Epithelial cell of esophagus (primary cell): ENCODE measurements at regions not wholly inside any gene's neighbourhood (a gene's known extent, or its start where the extent isn't known, plus 50 kb on each side); places are given as distances from the start of the nearest gene placed in this dataset.

ENCODE experiments used
- DNase-seq: peaks from one replicate; pipeline ENCODE4 v3.0.0; 2010; ENCODE audit warnings: low read depth
- H3K4me3 ChIP-seq: 2 replicates; pipeline ENCODE4 v1.5.1; 2011; ENCODE audit warnings: mild to moderate bottlenecking, low read length, control low read depth
- TF ChIP-seq, protein P1 (sequence below): IDR thresholded peaks from 2 replicates; pipeline ENCODE4 v1.5.1; 2011; ENCODE audit warnings: low read depth, mild to moderate bottlenecking, low read length, control low read depth, inconsistent platforms; ENCODE audit not compliant: insufficient read depth; ENCODE audit errors: missing control alignments

DNA sequence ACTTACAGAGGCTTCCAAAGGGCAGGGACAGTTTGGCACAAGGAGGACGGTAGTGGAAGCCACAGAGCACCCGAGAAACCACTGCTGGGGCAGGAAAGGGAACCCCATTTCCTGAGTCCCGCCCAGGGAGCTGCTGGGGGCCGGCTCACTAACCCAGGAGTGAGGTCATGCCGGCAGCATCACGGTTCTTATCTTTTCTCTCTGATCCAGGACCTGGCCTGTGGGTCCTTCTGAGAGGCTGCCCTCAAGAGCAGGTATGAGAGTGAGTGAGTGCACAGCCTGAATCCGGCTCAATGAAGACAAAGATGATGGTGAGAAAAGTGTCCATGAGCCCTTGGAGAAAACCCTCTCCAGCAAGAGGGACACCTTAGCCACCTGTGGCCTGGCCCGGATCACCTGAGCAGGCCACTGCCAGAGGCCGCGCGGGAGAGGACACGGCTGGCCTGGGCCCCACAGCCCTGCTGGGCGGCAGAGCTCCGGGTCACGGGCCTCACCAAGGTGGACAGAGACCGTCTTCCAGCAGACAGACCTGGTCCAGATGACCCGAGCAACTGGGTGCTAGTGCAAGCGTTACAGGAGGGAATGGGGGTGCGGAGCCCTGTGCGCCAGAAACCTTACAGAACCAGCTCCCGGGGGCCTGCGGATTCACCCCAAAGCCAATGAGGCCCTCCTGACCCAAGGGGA is 94.9 kb downstream of the RIPK4 start:
- TF ChIP-seq, protein P1, sequence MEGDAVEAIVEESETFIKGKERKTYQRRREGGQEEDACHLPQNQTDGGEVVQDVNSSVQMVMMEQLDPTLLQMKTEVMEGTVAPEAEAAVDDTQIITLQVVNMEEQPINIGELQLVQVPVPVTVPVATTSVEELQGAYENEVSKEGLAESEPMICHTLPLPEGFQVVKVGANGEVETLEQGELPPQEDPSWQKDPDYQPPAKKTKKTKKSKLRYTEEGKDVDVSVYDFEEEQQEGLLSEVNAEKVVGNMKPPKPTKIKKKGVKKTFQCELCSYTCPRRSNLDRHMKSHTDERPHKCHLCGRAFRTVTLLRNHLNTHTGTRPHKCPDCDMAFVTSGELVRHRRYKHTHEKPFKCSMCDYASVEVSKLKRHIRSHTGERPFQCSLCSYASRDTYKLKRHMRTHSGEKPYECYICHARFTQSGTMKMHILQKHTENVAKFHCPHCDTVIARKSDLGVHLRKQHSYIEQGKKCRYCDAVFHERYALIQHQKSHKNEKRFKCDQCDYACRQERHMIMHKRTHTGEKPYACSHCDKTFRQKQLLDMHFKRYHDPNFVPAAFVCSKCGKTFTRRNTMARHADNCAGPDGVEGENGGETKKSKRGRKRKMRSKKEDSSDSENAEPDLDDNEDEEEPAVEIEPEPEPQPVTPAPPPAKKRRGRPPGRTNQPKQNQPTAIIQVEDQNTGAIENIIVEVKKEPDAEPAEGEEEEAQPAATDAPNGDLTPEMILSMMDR: no peak
- DNase-seq: no peak
- H3K4me3 ChIP-seq: no peak overlapping the region

DNA sequence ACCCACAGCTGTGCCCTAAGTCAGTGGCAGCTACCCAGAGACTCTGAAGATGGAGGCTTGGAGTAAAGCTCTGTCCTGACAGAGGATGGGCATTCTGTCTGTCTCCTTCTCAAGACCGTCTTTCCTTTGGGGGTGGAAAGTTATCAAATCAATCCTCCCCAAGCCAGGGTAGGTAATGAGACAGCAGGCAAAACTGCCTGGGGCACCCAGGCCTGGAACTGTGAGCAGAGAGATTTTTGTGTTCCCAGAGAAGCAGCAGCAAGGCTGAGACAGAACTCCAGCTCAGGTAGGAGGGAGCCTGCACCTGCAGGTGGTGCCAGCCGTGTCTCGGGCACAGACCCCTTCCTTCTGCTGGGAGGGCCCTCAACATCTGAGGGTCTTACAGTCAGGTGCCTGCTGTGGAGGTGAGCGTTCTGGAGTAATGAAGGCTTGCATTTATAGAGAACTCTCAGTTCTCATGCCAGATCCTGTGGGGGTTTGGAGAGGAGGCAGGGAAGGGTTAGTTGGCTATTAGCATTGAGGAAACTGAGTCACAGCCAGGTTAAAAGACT is 95.6 kb downstream of the RIPK4 start:
- no peak for DNase-seq
- H3K4me3 ChIP-seq: no peak overlapping the region
- TF ChIP-seq, protein P1: no peak

DNA sequence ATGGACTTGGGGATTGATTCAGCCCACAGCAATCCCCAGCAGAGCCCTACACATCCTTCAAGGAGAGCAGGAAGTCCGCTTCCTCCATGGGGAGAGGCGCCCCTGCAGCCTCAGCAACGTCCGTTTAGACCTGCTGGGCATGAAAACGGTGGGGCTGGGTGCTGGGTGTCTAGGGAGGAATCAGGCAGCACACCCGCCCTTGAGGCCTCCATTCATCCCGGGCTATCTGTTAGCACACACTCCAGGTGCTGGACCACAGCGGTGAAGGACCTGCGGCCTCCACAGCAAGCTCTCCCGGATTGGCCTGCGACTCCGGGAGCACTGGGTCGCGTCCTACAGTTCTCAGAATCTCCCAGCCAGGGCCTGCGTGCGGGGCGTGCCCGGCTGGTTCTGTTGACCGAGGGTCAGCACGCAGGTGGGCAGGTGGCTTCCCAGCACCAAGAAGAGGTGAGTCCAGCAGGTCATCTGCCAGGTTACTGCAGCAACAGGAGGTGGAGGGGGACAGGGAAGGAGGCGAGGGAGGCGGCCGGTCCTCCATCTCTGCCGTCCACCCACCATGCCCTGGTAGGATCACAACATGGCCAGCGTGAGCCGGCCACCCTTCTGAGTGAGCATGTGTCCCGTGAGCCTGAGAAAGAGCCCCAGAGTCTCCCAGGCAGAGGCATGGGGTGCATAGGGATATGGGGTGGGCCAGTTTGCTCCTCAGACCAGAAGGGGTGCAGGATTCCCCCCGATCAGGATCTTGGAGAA is 96.6 kb downstream of the RIPK4 start:
- no peak for DNase-seq
- TF ChIP-seq, protein P1: no peak
- H3K4me3 ChIP-seq: no peak overlapping the region

DNA sequence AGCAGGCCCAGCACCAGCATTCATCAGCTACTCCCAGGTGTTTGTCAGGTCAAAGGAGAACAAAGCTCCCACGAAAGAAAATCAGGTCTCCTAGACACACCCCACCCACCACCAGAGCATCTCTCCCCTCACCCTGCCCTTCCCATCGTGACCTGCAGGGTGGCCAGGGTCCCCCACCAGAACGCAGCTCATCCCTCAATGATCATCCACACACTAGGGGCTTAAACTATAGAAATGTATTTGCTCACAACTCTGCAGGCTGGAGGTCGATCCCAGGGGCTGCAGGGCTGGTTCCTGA is 97.4 kb downstream of the RIPK4 start:
- no peak overlapping the region for H3K4me3 ChIP-seq
- TF ChIP-seq, protein P1: no peak
- DNase-seq: no peak

DNA sequence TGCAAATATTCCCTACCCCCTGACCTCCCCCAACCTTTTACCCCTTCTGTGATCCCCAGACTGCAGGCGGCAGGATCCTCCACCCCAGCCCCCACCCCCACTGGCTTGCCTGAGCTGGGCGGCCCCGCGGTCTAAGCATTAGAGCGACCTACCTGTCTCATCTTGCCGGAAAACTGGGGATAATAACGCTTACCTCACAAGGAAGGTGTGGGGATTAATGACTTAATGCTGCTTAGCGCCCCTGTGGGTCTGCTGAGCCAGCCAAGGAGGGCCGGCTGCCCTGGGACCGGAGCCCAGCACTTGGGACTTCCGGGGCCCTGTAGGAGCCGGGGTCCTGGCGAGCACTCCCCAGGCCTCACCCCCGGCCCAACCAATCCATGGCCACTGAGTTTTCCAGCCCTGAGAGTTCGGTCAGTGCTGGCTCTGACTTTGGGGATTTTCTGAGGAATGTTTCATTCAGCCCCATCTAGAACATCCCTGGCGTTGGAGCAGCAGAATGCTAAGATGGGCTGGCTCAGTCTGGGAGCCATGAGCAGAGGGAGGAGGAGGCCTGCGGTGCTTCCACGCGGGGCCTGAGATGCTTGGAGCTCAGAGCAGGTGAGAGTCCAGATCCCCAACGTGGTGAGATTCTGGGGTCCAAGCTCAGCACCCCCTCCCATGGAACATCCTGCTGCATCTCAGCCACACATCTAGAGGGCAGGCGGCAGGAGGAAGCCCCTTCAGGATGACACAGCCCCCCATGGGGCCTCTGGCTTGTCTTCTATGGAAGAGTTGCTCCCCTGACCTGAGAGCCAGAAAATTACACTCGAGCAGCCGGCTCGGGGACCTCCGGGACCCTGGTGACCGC is 97.9 kb downstream of the RIPK4 start:
- no peak overlapping the region for H3K4me3 ChIP-seq
- TF ChIP-seq, protein P1: no peak
- peak; percentile 89 for DNase-seq

DNA sequence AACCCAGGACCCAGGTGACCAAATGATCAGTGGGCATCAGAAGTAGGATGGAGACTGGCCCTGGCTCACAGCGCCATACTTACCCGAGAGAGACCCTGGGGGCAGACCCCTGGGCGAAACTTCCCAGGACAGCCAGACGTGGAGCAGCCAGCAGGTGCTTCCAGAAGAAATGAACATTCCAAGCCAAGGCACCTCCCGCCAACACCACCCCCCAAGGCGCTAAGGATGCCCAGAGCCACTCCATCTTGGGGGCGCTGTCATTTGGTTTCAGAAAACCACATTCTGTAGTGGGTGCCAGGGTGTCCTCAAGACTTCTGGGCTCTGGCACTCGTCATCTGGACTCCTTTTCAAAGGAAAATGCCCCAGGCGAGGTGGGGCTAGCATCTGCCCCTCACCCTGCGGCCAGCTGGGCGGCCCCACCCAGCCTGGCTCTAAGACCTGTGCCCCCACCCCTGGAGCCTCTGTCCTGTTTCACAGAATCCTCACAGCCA is 98.8 kb downstream of the RIPK4 start:
- no peak for DNase-seq
- TF ChIP-seq, protein P1: no peak
- no peak overlapping the region for H3K4me3 ChIP-seq
